SK-N-SH treated with all-trans-retinoic acid at 6 μM for 48 hours (cell line): ENCODE measurements at regions not wholly inside any gene's neighbourhood (a gene's known extent, or its start where the extent isn't known, plus 50 kb on each side); places are given as distances from the start of the nearest gene placed in this dataset.

Experiments
- ATAC-seq: fragments of 200-7000 bp; cut with Tn5 transposase; 3 replicates; pipeline ENCODE4 v1.9.1; 2020; ENCODE audit warnings: mild to moderate bottlenecking, moderate library complexity
- ARNTL ChIP-seq: fragments of 450-650 bp; formaldehyde crosslinking; IDR thresholded peaks from 2 replicates; pipeline ENCODE4 v1.5.0; 2020; ENCODE audit warnings: low read depth, mild to moderate bottlenecking, moderate library complexity, borderline replicate concordance
- BACH2 ChIP-seq: fragments of 250-450 bp; sonication (Bioruptor Pico); IDR thresholded peaks from 2 replicates; pipeline ENCODE4 v1.9.0; 2021; ENCODE audit warnings: mild to moderate bottlenecking, borderline replicate concordance
- CREB5 ChIP-seq: fragments of 250-450 bp; sonication (Bioruptor Pico); IDR thresholded peaks from 2 replicates; pipeline ENCODE4 v1.5.1; 2020; ENCODE audit warnings: low read depth, mild to moderate bottlenecking, moderate library complexity
- CSDC2 ChIP-seq: fragments of 250-450 bp; sonication (Bioruptor Pico); IDR thresholded peaks from 2 replicates; pipeline ENCODE4 v1.5.0; 2020; ENCODE audit warnings: mild to moderate bottlenecking, moderate library complexity
- ESRRG ChIP-seq: fragments of 250-450 bp; sonication (Bioruptor Pico); IDR thresholded peaks from 2 replicates; pipeline ENCODE4 v1.6.1; 2021; ENCODE audit warnings: mild to moderate bottlenecking
- GLIS3 ChIP-seq: fragments of 250-450 bp; sonication (Bioruptor Pico); IDR thresholded peaks from 2 replicates; pipeline ENCODE4 v1.5.0; 2020; ENCODE audit warnings: mild to moderate bottlenecking, moderate library complexity
- ISL1 ChIP-seq: fragments of 250-450 bp; sonication (Bioruptor Pico); IDR thresholded peaks from 2 replicates; pipeline ENCODE4 v2.1.2; 2022; ENCODE audit warnings: mild to moderate bottlenecking, moderate library complexity
- OSR1 ChIP-seq: fragments of 250-450 bp; sonication (Bioruptor Pico); IDR thresholded peaks from 2 replicates; pipeline ENCODE4 v1.8.0; 2022; ENCODE audit warnings: moderate library complexity, mild to moderate bottlenecking, inconsistent platforms
- PPARA ChIP-seq: fragments of 250-450 bp; sonication (Bioruptor Pico); IDR thresholded peaks from 2 replicates; pipeline ENCODE4 v1.5.0; 2020; ENCODE audit warnings: mild to moderate bottlenecking, borderline replicate concordance
- RARB ChIP-seq: fragments of 250-450 bp; sonication (Bioruptor Pico); IDR thresholded peaks from 2 replicates; pipeline ENCODE4 v1.8.0; 2021; ENCODE audit warnings: mild to moderate bottlenecking, moderate library complexity
- SNAI2 ChIP-seq: fragments of 250-450 bp; sonication (Bioruptor Pico); IDR thresholded peaks from 2 replicates; pipeline ENCODE4 v1.5.0; 2020; ENCODE audit warnings: mild to moderate bottlenecking, moderate library complexity
- TCF4 ChIP-seq: fragments of 250-450 bp; sonication (Bioruptor Pico); IDR thresholded peaks from 2 replicates; pipeline ENCODE4 v1.8.0; 2021; ENCODE audit warnings: mild to moderate bottlenecking, moderate library complexity, borderline replicate concordance
- TOX ChIP-seq: fragments of 250-450 bp; sonication (Bioruptor Pico); IDR thresholded peaks from 2 replicates; pipeline ENCODE4 v1.8.0; 2021; ENCODE audit warnings: mild to moderate bottlenecking, moderate library complexity, borderline replicate concordance
- TSHZ2 ChIP-seq: fragments of 250-450 bp; sonication (Bioruptor Pico); IDR thresholded peaks from 2 replicates; pipeline ENCODE4 v1.5.0; 2020; ENCODE audit warnings: mild to moderate bottlenecking, moderate library complexity
- ZC3H10 ChIP-seq: fragments of 250-450 bp; sonication (Bioruptor Pico); IDR thresholded peaks from 2 replicates; pipeline ENCODE4 v1.5.1; 2021; ENCODE audit warnings: mild to moderate bottlenecking, moderate library complexity
- ZFP30 ChIP-seq: fragments of 450-650 bp; formaldehyde crosslinking; IDR thresholded peaks from 2 replicates; pipeline ENCODE4 v1.5.0; 2022; ENCODE audit warnings: mild to moderate bottlenecking, moderate library complexity
- ZNF565 ChIP-seq: fragments of 450-650 bp; formaldehyde crosslinking; conservative IDR thresholded peaks from 2 replicates; pipeline ENCODE4 v1.5.0; 2020; ENCODE audit warnings: low read depth, mild to moderate bottlenecking, moderate library complexity
- ZNF8 ChIP-seq: fragments of 450-650 bp; formaldehyde crosslinking; IDR thresholded peaks from 2 replicates; pipeline ENCODE4 v1.5.0; 2020; ENCODE audit warnings: mild to moderate bottlenecking, moderate library complexity
- TF ChIP-seq, protein P1 (sequence below): fragments of 250-450 bp; sonication (Bioruptor Pico); IDR thresholded peaks from 2 replicates; pipeline ENCODE4 v1.8.0; 2020; ENCODE audit warnings: mild to moderate bottlenecking, moderate library complexity, borderline replicate concordance
- TF ChIP-seq, protein P2 (sequence below): fragments of 250-450 bp; sonication (Bioruptor Pico); IDR thresholded peaks from 2 replicates; pipeline ENCODE4 v1.8.0; 2021; ENCODE audit warnings: low read depth, mild to moderate bottlenecking, moderate library complexity, borderline replicate concordance
- TF ChIP-seq, protein P3 (sequence below): fragments of 250-450 bp; sonication (Bioruptor Pico); IDR thresholded peaks from 2 replicates; pipeline ENCODE4 v1.5.1; 2021; ENCODE audit warnings: mild to moderate bottlenecking, moderate library complexity

DNA sequence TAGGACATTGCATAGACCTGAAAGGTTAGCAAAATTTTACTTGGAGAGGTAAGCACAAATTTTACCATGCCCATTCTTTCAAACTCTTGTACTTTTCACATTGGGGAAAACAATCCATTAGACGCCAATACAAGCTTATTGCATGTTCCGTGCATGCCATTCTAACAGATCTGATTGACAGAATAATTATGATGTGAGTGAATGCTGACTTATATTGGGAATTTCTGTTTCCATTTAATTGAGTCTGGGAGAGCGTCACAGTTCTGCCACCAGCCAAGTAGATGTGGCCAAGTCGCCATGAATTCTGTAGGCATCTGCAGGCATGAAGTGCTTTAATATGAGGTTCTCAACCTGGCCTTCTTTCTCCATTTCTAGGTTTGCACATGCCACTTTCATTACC is 1097.4 kb downstream of the VRK1 start:
- TF ChIP-seq TCF4 (CRISPR knock-in tag) (no peak), ZC3H10 (CRISPR knock-in tag) (no peak)
- no peak for ATAC-seq

DNA sequence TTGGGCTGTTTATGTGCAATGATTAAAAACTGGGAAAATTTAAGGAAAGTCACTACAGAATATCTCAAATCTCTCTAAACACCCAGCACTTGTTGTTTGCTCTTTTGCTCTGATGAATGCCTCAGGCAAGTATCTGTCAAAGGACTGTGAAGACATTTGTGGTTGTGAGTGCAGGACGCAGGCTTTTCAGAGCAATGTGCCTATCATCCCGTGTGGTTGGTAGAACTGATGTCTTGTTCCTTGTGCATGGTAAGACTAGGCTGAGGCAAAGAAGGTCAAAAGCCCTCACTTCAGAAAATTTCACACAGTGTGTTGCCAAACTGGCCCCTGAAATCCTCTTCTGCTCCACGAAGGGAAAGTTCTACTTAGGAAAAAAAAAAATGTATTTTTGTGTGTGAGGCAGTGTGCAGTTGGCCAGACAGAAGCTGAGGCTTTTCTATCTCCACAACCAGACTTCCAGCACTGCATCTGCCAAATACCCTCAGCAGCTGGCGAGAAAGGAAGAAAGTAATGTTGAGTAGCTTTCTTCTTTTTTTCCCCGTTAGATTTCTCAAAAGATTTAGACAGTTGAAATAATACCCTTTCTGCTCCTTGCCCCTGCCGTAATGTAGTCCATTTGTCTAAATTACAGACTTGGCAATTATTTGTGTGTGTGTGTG is 1103.1 kb downstream of the VRK1 start:
- ATAC-seq = no peak
- no peak for TF ChIP-seq ZFP30 (CRISPR knock-in tag)
- TF ChIP-seq SNAI2 = no peak
- no peak for TF ChIP-seq ZNF8
- no peak for TF ChIP-seq TOX (CRISPR knock-in tag)
- TF ChIP-seq RARB (CRISPR knock-in tag) = no peak
- TF ChIP-seq TCF4 (CRISPR knock-in tag) = no peak
- TF ChIP-seq BACH2 (CRISPR knock-in tag) = no peak
- TF ChIP-seq, protein P1, sequence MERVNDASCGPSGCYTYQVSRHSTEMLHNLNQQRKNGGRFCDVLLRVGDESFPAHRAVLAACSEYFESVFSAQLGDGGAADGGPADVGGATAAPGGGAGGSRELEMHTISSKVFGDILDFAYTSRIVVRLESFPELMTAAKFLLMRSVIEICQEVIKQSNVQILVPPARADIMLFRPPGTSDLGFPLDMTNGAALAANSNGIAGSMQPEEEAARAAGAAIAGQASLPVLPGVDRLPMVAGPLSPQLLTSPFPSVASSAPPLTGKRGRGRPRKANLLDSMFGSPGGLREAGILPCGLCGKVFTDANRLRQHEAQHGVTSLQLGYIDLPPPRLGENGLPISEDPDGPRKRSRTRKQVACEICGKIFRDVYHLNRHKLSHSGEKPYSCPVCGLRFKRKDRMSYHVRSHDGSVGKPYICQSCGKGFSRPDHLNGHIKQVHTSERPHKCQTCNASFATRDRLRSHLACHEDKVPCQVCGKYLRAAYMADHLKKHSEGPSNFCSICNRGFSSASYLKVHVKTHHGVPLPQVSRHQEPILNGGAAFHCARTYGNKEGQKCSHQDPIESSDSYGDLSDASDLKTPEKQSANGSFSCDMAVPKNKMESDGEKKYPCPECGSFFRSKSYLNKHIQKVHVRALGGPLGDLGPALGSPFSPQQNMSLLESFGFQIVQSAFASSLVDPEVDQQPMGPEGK (CRISPR knock-in tag) = no peak
- no peak for TF ChIP-seq ESRRG (CRISPR knock-in tag)
- TF ChIP-seq, all 23 proteins: peak for 0

DNA sequence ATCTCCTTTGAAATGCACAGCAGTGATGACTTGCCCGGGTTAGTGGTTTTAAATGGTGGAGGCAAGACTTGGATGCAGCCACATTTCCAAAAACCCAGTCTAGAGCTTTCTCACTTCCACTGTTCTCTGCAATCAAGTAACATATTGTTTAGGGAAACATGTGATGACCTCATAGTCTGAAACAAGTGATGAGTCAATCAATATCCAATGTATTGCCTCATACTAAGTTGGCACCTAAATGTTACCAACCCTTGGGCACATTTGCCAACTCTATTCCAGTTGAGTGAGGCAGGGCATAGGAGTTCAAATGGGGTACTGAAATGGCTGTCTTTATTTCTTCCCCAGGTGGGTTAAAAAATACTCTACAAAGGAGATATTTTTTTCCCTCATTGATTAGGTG is 1105.4 kb downstream of the VRK1 start:
- TF ChIP-seq PPARA (CRISPR knock-in tag) = no peak
- ATAC-seq = no peak

DNA sequence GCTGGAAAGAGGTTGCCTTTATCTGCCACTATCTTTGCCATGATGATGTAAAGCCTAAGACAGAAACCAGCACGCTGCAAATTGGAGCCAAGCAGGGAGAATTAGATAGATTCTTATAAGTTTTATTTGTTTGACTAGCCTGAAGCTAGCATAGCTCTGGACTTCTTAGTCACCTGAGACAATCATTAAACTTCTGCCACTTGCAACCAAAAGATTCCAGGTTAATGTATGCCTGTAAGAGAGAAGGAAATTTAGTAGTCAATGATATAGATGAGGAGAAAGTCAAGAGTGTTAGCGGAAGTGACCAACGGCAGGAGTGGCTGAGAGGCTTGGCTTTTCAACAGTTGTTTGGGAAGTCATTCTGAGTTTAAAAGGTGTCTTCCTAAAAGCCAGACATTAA is 1106.6 kb downstream of the VRK1 start:
- TF ChIP-seq, protein P1 (CRISPR knock-in tag) = no peak
- TF ChIP-seq ZC3H10 (CRISPR knock-in tag) (no peak), TSHZ2 (CRISPR knock-in tag) (no peak), ESRRG (CRISPR knock-in tag) (no peak), ZNF8 (no peak), ZFP30 (CRISPR knock-in tag) (no peak), BACH2 (CRISPR knock-in tag) (no peak), PPARA (CRISPR knock-in tag) (no peak), SNAI2 (no peak), OSR1 (CRISPR knock-in tag) (no peak), CREB5 (CRISPR knock-in tag) (no peak), TCF4 (CRISPR knock-in tag) (no peak), RARB (CRISPR knock-in tag) (no peak), ISL1 (CRISPR knock-in tag) (no peak), ZNF565 (CRISPR knock-in tag) (no peak), ARNTL (CRISPR knock-in tag) (no peak), CSDC2 (no peak), GLIS3 (CRISPR knock-in tag) (no peak)
- TF ChIP-seq, protein P2, sequence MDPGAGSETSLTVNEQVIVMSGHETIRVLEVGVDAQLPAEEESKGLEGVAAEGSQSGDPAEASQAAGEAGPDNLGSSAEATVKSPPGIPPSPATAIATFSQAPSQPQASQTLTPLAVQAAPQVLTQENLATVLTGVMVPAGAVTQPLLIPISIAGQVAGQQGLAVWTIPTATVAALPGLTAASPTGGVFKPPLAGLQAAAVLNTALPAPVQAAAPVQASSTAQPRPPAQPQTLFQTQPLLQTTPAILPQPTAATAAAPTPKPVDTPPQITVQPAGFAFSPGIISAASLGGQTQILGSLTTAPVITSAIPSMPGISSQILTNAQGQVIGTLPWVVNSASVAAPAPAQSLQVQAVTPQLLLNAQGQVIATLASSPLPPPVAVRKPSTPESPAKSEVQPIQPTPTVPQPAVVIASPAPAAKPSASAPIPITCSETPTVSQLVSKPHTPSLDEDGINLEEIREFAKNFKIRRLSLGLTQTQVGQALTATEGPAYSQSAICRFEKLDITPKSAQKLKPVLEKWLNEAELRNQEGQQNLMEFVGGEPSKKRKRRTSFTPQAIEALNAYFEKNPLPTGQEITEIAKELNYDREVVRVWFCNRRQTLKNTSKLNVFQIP (CRISPR knock-in tag) = no peak
- TF ChIP-seq, protein P3, sequence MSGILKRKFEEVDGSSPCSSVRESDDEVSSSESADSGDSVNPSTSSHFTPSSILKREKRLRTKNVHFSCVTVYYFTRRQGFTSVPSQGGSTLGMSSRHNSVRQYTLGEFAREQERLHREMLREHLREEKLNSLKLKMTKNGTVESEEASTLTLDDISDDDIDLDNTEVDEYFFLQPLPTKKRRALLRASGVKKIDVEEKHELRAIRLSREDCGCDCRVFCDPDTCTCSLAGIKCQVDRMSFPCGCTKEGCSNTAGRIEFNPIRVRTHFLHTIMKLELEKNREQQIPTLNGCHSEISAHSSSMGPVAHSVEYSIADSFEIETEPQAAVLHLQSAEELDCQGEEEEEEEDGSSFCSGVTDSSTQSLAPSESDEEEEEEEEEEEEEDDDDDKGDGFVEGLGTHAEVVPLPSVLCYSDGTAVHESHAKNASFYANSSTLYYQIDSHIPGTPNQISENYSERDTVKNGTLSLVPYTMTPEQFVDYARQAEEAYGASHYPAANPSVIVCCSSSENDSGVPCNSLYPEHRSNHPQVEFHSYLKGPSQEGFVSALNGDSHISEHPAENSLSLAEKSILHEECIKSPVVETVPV = no peak
- ATAC-seq = no peak
